ENCODE measurements at regions not wholly inside any gene's neighbourhood (a gene's known extent, or its start where the extent isn't known, plus 50 kb on each side); places are given as distances from the start of the nearest gene placed in this dataset.
"Not testable (repeated sequence)": the region's sequence is repeated elsewhere in the genome, so short reads cannot be mapped to it uniquely, and the experiment has no call there.

GRCh38 chr16:10280262-10281170, 98.3 kb upstream of the GRIN2A start:
- ATAC-seq (ENCODE audit: low FRiP score) (no peak), DNase-seq (ENCODE audit: low spot score) (no peak)
- TF ChIP-seq CTCF (IDR thresholded peaks at IDR 0.05) = no peak

- no peak for TF ChIP-seq CTCF (IDR thresholded peaks at IDR 0.05)
- DNase-seq (ENCODE audit: low spot score) = no peak
- ATAC-seq (ENCODE audit: low FRiP score) = no peak
Observed at GRCh38 chr16:10282367-10282766, 100.1 kb upstream of the GRIN2A start.

- not testable (repeated sequence) for DNase-seq (ENCODE audit: low spot score); ATAC-seq (ENCODE audit: low FRiP score)
Observed at GRCh38 chr16:10283246-10283645, 101.0 kb upstream of the GRIN2A start.

DNA sequence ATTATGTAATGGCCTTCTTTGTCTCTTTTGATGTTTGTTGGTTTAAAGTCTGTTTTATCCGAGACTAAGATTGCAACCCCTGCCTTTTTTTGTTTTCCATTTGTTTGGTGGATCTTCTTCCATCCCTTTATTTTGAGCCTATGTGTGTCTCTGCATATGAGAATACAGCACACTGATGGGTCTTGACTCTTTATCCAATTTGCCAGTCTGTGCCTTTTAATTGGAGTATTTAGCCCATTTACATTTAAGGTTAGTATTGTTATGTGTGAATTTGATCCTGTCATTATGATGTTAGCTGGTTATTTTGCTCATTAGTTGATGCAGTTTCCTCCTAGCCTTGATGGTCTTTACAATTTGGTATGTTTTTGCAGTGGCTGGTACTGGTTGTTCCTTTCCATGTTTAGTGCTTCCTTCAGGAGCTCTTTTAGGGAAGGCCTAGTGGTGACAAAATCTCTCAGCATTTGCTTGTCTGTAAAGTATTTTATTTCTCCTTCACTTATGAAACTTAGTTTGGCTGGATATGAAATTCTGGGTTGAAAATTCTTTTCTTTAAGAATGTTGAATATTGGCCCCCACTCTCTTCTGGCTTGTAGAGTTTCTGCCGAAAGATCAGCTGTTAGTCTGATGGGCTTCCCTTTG, 95.3 kb upstream of the ATF7IP2 start:
- not testable (repeated sequence) for ATAC-seq (ENCODE audit: low FRiP score); DNase-seq (ENCODE audit: low spot score)

DNA sequence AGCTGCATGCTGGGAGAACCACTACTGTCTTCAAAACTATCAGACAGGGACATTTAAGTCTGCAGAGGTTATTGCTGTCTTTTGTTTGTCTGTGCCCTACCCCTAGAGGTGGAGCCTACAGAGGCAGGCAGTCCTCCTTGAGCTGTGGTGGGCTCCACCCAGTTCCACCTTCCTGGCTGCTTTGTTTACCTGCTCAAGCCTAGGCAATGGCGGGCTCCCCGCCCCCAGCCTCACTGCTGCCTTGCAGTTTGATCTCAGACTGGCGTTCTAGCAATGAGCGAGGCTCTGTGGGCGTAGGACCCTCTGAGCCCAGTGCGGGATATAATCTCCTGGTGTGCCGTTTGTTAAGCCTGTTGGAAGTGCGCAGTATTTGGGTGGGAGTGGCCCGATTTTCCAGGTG, 93.7 kb upstream of the ATF7IP2 start:
- ATAC-seq (ENCODE audit: low FRiP score); DNase-seq (ENCODE audit: low spot score): not testable (repeated sequence)

DNA sequence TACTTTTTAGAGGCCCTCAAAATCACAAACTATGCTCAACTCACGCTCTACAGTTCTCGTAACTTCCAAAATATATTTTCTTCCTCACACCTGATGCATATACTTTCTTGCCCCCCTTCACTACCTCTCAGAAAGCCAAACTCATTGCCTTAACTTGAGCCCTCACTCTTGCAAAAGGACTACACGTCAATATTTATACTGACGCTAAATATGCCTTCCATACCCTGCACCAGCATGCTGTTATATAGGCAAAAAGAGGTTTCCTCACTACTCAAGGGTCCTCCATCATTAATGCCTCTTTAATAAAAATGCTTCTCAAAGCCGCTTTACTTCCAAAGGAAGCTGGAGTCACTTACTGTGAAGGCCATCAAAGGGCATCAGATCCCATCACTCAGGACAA, 92.9 kb upstream of the ATF7IP2 start:
- not testable (repeated sequence) for DNase-seq (ENCODE audit: low spot score); ATAC-seq (ENCODE audit: low FRiP score)

DNA sequence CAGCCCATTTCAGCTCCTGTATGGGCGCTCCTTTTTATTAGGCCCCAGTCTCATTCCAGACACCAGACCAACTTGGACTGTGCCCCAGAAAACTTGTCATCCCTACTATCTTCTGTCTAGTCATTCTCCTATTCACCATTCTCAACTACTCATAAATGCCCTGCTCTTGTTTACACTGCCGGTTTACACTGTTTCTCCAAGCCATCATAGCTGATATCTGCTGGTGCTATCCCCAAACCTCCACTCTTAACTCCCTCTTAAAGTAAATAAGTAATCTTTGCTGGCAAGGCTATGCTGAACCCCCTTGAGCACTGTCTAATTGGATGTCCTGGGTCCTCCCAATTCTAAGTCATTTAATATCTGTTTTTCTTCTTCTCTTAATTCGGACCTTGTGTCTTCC, 91.7 kb upstream of the ATF7IP2 start:
- not testable (repeated sequence) for DNase-seq (ENCODE audit: low spot score); ATAC-seq (ENCODE audit: low FRiP score)

DNA sequence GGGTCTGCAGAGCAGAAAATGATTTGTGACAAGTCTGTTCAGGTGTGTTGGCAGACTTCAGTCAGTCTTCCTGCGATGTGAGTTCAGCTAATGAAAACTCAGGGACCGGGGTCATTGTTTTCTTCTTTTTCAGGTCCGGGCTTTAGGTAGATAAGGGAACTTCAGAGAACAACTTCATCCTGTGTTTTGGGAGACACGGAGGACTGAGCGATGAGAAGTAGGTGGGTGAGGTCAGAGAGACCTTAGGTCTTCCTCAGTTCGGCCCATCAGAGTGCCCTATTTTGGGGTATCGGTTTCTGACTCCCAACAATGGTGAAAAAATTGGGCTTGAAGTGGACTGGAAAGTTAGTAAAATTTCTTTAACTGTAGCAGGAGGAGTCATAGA, 88.9 kb upstream of the ATF7IP2 start:
- DNase-seq (ENCODE audit: low spot score) (no peak), ATAC-seq (ENCODE audit: low FRiP score) (no peak)
- no peak for TF ChIP-seq CTCF (IDR thresholded peaks at IDR 0.05)

DNA sequence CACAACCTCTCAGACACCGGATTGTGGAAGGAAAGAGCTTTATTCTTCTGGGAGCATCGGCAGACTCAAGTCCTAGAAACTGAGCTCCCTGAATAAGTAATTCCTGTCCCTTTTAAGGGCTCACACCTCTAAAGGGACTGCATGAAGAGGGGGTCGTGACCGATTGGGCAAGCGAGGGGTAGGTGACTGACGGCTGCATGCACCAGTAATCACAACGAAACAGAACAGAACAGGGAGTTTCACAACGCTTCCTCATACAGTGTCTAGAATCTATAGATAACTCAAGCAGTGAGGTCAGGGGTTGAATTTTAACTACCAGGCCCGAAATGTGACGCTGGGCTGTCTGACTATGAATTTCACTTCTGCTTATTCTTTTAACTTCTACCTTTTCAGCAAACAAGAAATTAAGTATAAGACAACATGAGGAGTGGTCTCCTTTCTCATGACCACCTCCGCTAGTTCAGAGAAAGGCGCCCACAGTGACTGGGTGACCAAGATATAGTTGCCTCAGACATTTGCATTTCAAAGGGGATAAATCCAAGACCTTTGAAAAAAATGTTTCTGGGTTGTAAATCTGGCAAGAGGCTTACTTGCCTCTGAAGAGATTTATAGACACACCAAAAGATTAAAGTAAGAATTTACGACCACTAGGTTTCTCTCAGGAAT, 88.4 kb upstream of the ATF7IP2 start:
- no peak for ATAC-seq (ENCODE audit: low FRiP score)
- DNase-seq (ENCODE audit: low spot score) = no peak
- TF ChIP-seq CTCF (IDR thresholded peaks at IDR 0.05) = no peak

Data from omental fat pad (tissue), 3 donors.